ENCODE measurements at regions not wholly inside any gene's neighbourhood (a gene's known extent, or its start where the extent isn't known, plus 50 kb on each side); places are given as distances from the start of the nearest gene placed in this dataset.

DNA sequence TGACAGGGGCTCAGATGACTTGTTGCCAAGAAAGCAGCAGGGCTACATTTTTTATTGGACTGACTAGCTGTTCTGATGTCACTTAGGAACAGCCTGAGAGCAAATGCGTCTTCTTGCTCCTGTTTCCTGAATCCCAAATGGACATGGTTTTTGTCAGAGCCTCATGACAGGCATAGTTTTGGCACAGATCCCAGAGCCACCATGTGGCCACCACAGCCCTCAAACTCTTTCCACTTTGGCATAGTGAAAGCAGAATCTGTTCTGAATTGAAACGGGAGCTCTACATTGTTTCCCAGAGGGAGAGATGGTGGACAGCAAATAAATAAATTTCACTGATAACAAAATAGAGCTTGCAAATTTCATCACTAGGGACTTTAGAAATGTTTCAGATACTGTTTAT lies 222.2 kb downstream of the C11orf87 start:
- in situ Hi-C loops (cut with MboI) (no loop called here), intact Hi-C loops (cut with micrococcal nuclease; ENCODE audit: unreplicated experiment) (no loop called here)
- FAIRE-seq (no peak), DNase-seq (ENCODE audit: low read depth, low spot score) (no peak), ATAC-seq (no peak)
- 26% methylated on average over 2 of the region's 2 CpGs for WGBS (ENCODE audit: insufficient coverage, insufficient replicate concordance, low lambda C conversion rate, missing lambda C conversion rate)
- Histone ChIP-seq H3K9me3 (replicated peaks; ENCODE audit: control insufficient read depth, insufficient read depth, low read length) (no peaks in the 10 kb centered on the region), H3K4me3 (no peak overlapping the region), H2AFZ (ENCODE audit: control insufficient read depth, low read depth, low read length) (no peak overlapping the region), H3K79me2 (ENCODE audit: control insufficient read depth, insufficient read depth, low read length) (no peaks in the 10 kb centered on the region), H3K9ac (ENCODE audit: control insufficient read depth, insufficient read depth, low read length) (no peak overlapping the region), H3K27ac (ENCODE audit: control insufficient read depth, insufficient read depth) (no peak overlapping the region), H3K27me3 (replicated peaks in 1 of 2; ENCODE audit: control insufficient read depth in 2 of 2, insufficient read depth in 2 of 2, low read length in 1 of 2) (no peaks in the 10 kb centered on the region), H3K4me1 (ENCODE audit: control insufficient read depth, insufficient read depth, low read length) (no peaks in the 10 kb centered on the region), H4K20me1 (ENCODE audit: control insufficient read depth, insufficient read depth) (no peaks in the 10 kb centered on the region), H3K4me2 (ENCODE audit: control insufficient read depth, insufficient read depth) (no peak overlapping the region), H3K36me3 (ENCODE audit: control insufficient read depth in 2 of 2, insufficient read depth in 2 of 2, low read length in 1 of 2) (no peaks in the 10 kb centered on the region)
- RAD21 ChIA-PET (ENCODE audit: unreplicated experiment), result no interaction called here
- SMC1A ChIA-PET (ENCODE audit: uncharacterized antibody, unreplicated experiment), result interaction anchor here (0.6 kb wide), 1 partner anchor 441 kb away, joined by 3 read pairs; no protein-coding TSS in a partner anchor
- no peak for TF ChIP-seq POLR2A (IDR thresholded peaks at IDR 0.05; ENCODE audit: low read depth, low read length)
- TF ChIP-seq, protein P1, sequence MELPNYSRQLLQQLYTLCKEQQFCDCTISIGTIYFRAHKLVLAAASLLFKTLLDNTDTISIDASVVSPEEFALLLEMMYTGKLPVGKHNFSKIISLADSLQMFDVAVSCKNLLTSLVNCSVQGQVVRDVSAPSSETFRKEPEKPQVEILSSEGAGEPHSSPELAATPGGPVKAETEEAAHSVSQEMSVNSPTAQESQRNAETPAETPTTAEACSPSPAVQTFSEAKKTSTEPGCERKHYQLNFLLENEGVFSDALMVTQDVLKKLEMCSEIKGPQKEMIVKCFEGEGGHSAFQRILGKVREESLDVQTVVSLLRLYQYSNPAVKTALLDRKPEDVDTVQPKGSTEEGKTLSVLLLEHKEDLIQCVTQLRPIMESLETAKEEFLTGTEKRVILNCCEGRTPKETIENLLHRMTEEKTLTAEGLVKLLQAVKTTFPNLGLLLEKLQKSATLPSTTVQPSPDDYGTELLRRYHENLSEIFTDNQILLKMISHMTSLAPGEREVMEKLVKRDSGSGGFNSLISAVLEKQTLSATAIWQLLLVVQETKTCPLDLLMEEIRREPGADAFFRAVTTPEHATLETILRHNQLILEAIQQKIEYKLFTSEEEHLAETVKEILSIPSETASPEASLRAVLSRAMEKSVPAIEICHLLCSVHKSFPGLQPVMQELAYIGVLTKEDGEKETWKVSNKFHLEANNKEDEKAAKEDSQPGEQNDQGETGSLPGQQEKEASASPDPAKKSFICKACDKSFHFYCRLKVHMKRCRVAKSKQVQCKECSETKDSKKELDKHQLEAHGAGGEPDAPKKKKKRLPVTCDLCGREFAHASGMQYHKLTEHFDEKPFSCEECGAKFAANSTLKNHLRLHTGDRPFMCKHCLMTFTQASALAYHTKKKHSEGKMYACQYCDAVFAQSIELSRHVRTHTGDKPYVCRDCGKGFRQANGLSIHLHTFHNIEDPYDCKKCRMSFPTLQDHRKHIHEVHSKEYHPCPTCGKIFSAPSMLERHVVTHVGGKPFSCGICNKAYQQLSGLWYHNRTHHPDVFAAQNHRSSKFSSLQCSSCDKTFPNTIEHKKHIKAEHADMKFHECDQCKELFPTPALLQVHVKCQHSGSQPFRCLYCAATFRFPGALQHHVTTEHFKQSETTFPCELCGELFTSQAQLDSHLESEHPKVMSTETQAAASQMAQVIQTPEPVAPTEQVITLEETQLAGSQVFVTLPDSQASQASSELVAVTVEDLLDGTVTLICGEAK (IDR thresholded peaks at IDR 0.05; ENCODE audit: borderline replicate concordance), result no peak
- no peak for TF ChIP-seq CBX5 (IDR thresholded peaks at IDR 0.05; ENCODE audit: low read depth)
- TF ChIP-seq NFYA (IDR thresholded peaks at IDR 0.05; ENCODE audit: borderline replicate concordance, low read depth, low read length), result no peak
- TF ChIP-seq NFYB (IDR thresholded peaks at IDR 0.05; ENCODE audit: insufficient read depth, low read depth, low read length), result no peak
- TF ChIP-seq IRF5 (IDR thresholded peaks at IDR 0.05; ENCODE audit: borderline replicate concordance), result no peak
- TF ChIP-seq JUND (IDR thresholded peaks at IDR 0.05; ENCODE audit: low read depth, low read length), result no peak
- no peak for TF ChIP-seq ZBTB11 (CRISPR knock-in tag; IDR thresholded peaks at IDR 0.05)
- no peak for TF ChIP-seq SMAD5 (IDR thresholded peaks at IDR 0.05; ENCODE audit: low read depth)
- TF ChIP-seq, protein P2, sequence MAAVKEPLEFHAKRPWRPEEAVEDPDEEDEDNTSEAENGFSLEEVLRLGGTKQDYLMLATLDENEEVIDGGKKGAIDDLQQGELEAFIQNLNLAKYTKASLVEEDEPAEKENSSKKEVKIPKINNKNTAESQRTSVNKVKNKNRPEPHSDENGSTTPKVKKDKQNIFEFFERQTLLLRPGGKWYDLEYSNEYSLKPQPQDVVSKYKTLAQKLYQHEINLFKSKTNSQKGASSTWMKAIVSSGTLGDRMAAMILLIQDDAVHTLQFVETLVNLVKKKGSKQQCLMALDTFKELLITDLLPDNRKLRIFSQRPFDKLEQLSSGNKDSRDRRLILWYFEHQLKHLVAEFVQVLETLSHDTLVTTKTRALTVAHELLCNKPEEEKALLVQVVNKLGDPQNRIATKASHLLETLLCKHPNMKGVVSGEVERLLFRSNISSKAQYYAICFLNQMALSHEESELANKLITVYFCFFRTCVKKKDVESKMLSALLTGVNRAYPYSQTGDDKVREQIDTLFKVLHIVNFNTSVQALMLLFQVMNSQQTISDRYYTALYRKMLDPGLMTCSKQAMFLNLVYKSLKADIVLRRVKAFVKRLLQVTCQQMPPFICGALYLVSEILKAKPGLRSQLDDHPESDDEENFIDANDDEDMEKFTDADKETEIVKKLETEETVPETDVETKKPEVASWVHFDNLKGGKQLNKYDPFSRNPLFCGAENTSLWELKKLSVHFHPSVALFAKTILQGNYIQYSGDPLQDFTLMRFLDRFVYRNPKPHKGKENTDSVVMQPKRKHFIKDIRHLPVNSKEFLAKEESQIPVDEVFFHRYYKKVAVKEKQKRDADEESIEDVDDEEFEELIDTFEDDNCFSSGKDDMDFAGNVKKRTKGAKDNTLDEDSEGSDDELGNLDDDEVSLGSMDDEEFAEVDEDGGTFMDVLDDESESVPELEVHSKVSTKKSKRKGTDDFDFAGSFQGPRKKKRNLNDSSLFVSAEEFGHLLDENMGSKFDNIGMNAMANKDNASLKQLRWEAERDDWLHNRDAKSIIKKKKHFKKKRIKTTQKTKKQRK (IDR thresholded peaks at IDR 0.05; ENCODE audit: low read depth, low read length), result no peak
- no peak for TF ChIP-seq RFX5 (IDR thresholded peaks at IDR 0.05; ENCODE audit: low read depth, low read length)
- no peak for TF ChIP-seq SREBF2 (IDR thresholded peaks at IDR 0.05; ENCODE audit: low read length)
- no peak for TF ChIP-seq PAX8 (IDR thresholded peaks at IDR 0.05)
- CTCF ChIA-PET, result no interaction called here
- POLR2A ChIA-PET, result no interaction called here
- no TSS peak for BruUV-seq (replicated peaks)
